Kidney capillary endothelial cell (primary cell): ENCODE measurements at regions not wholly inside any gene's neighbourhood (a gene's known extent, or its start where the extent isn't known, plus 50 kb on each side); places are given as distances from the start of the nearest gene placed in this dataset.

Source experiments
- DNase-seq: peaks from one replicate; pipeline ENCODE4 v3.0.0-alpha.2; 2018; ENCODE audit warnings: low spot score

- no peak for DNase-seq
Observed at GRCh38 chr16:56140645-56141044, 50.6 kb upstream of the GNAO1 start.

GRCh38 chr16:56137269-56137668, 54.0 kb upstream of the GNAO1 start:
- no peak for DNase-seq

GRCh38 chr16:56136256-56136655, 55.0 kb upstream of the GNAO1 start:
- no peak for DNase-seq

- DNase-seq: no peak
Observed at GRCh38 chr16:56134790-56135189, 56.5 kb upstream of the GNAO1 start.

GRCh38 chr16:56125922-56126321, 65.4 kb upstream of the GNAO1 start:
- DNase-seq: no peak

- no peak for DNase-seq
Observed at GRCh38 chr16:56122251-56122650, 69.0 kb upstream of the GNAO1 start.

GRCh38 chr16:56121156-56121500, 70.2 kb upstream of the GNAO1 start:
- DNase-seq: no peak

- no peak for DNase-seq
Observed at GRCh38 chr16:56120447-56121155, 70.7 kb upstream of the GNAO1 start.

GRCh38 chr16:56119133-56119532, 72.2 kb upstream of the GNAO1 start:
- no peak for DNase-seq

- DNase-seq: no peak
Observed at GRCh38 chr16:56116577-56116964, 74.7 kb upstream of the GNAO1 start.

- DNase-seq: no peak
Observed at GRCh38 chr16:56115817-56116576, 75.3 kb upstream of the GNAO1 start.

GRCh38 chr16:56113223-56113622, 78.1 kb upstream of the GNAO1 start:
- DNase-seq: no peak

GRCh38 chr16:56111100-56111499, 80.2 kb upstream of the GNAO1 start:
- no peak for DNase-seq

GRCh38 chr16:56109994-56110393, 81.3 kb upstream of the GNAO1 start:
- no peak for DNase-seq

- DNase-seq: no peak
Observed at GRCh38 chr16:56109205-56109604, 82.1 kb upstream of the GNAO1 start.

- no peak for DNase-seq
Observed at GRCh38 chr16:56108724-56109123, 82.6 kb upstream of the GNAO1 start.

GRCh38 chr16:56108056-56108471, 83.2 kb upstream of the GNAO1 start:
- DNase-seq: no peak

GRCh38 chr16:56106527-56106926, 84.8 kb upstream of the GNAO1 start:
- no peak for DNase-seq

GRCh38 chr16:56102906-56103305, 88.4 kb upstream of the GNAO1 start:
- DNase-seq: no peak

GRCh38 chr16:56102183-56102686, 89.1 kb upstream of the GNAO1 start:
- peak; percentile 4 for DNase-seq

GRCh38 chr16:56101480-56101879, 89.8 kb upstream of the GNAO1 start:
- DNase-seq: no peak

GRCh38 chr16:56097306-56097705, 94.0 kb upstream of the GNAO1 start:
- DNase-seq: no peak

GRCh38 chr16:56094231-56094630, 97.1 kb upstream of the GNAO1 start:
- no peak for DNase-seq

- DNase-seq: no peak
Observed at GRCh38 chr16:56093055-56093454, 98.2 kb upstream of the GNAO1 start.
